Activated T-helper 9 cell treated with anti-CD3 and anti-CD28 coated beads, Interleukin-2, amount 50 U/mL, for 16 hours (primary cell): ENCODE measurements at regions not wholly inside any gene's neighbourhood (a gene's known extent, or its start where the extent isn't known, plus 50 kb on each side); places are given as distances from the start of the nearest gene placed in this dataset.
"Not testable (repeated sequence)": the region's sequence is repeated elsewhere in the genome, so short reads cannot be mapped to it uniquely, and the experiment has no call there.

Experiments
- DNase-seq: peaks from one replicate; pipeline ENCODE4 v3.0.0-alpha.2; 2020; ENCODE audit warnings: low read depth

- DNase-seq: no peak
Measured at GRCh38 chr12:34223640-34224039, 201.3 kb downstream of the ALG10 start.

- not testable (repeated sequence) for DNase-seq
Measured at GRCh38 chr12:34226044-34226443, 203.7 kb downstream of the ALG10 start.

- DNase-seq: not testable (repeated sequence)
Measured at GRCh38 chr12:34228046-34228445, 205.8 kb downstream of the ALG10 start.

- DNase-seq: not testable (repeated sequence)
Measured at GRCh38 chr12:34229033-34229432, 206.7 kb downstream of the ALG10 start.

- no peak for DNase-seq
Measured at GRCh38 chr12:34233618-34234017, 211.3 kb downstream of the ALG10 start.

- DNase-seq: no peak
Measured at GRCh38 chr12:34236073-34236472, 213.8 kb downstream of the ALG10 start.

- DNase-seq: no peak
Measured at GRCh38 chr12:34244608-34245007, 222.3 kb downstream of the ALG10 start.

GRCh38 chr12:34249271-34249670 is 227.0 kb downstream of the ALG10 start:
- no peak for DNase-seq

- DNase-seq: not testable (repeated sequence)
Measured at GRCh38 chr12:34251879-34252278, 229.6 kb downstream of the ALG10 start.

GRCh38 chr12:34253674-34254073 is 231.4 kb downstream of the ALG10 start:
- no peak for DNase-seq

GRCh38 chr12:34257093-34257492 is 234.8 kb downstream of the ALG10 start:
- no peak for DNase-seq

GRCh38 chr12:34262140-34262539 is 239.8 kb downstream of the ALG10 start:
- not testable (repeated sequence) for DNase-seq

- no peak for DNase-seq
Measured at GRCh38 chr12:34264110-34264509, 241.8 kb downstream of the ALG10 start.

GRCh38 chr12:34273703-34274102 is 251.4 kb downstream of the ALG10 start:
- DNase-seq: not testable (repeated sequence)

GRCh38 chr12:34275129-34275528 is 252.8 kb downstream of the ALG10 start:
- DNase-seq: no peak

- DNase-seq: no peak
Measured at GRCh38 chr12:34286483-34286882, 264.2 kb downstream of the ALG10 start.

- no peak for DNase-seq
Measured at GRCh38 chr12:34286934-34287333, 264.6 kb downstream of the ALG10 start.

- no peak for DNase-seq
Measured at GRCh38 chr12:34287437-34287836, 265.1 kb downstream of the ALG10 start.

- no peak for DNase-seq
Measured at GRCh38 chr12:34287986-34288962, 266.0 kb downstream of the ALG10 start.

- DNase-seq: no peak
Measured at GRCh38 chr12:34288963-34289345, 266.7 kb downstream of the ALG10 start.

- no peak for DNase-seq
Measured at GRCh38 chr12:34289431-34290380, 267.4 kb downstream of the ALG10 start.

GRCh38 chr12:34290381-34290995 is 268.2 kb downstream of the ALG10 start:
- DNase-seq: no peak
